Left kidney (tissue), 1 donor: ENCODE measurements at regions not wholly inside any gene's neighbourhood (a gene's known extent, or its start where the extent isn't known, plus 50 kb on each side); places are given as distances from the start of the nearest gene placed in this dataset.

Experiments
- DNase-seq: peaks from one replicate; pipeline ENCODE4 v3.0.0-alpha.2; 2013

DNA sequence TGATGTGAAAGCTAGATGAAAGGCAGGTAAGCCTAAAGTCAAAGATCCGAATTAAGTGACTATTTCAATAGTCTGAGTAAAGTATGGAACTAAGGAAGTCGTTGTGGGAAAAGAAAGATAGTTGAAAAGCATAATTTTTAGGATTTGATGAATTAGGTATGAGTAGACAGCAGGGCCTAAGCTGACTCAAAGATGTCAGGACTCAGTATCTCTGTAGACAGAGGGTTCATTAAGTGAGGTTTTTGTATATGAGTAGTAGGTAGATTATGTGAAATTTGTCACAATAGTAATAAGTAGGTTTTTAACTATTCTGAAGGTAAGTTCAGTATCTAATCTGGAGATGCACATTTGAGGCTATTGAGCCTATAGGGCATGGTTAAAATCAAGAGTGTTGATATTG is 196.4 kb downstream of the RASSF9 start:
- DNase-seq: no peak

DNA sequence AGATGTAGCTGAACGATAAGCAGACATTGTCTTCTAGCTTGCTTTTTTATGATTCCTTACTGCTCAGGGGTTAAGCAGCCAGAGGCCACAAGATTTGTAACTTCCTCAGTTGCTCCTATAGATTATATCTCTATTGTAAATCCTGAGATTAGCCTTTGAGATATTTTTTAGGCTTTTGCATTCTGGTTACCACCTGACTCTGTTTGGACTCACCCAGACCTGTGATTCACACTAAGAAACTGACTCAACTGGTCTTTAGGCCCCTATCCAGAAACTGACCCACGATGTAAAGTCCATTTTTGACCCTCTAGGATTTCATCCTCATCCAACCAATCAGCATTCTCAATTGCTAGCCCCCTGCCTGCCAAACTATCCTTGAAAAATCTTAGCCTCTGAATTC is 194.4 kb downstream of the RASSF9 start:
- no peak for DNase-seq

DNA sequence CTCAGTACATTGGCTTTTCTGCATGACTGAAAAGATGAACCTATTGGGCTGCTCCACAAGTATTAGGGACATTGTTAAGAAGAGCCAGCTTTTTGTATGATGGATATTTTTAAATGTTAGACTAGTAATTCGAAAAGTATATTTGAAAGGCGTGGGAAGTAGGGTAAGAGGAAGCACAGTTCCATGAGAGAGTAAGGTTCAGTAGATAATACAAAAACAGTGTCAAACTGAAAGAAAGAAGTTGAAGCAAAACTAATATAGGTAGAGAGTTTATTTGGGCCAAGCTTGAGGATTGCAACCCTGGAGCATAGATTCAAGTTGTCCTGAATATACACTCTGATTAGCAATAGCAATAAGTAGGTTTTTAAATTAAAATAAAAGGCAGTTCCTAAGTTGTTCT is 193.9 kb downstream of the RASSF9 start:
- DNase-seq: no peak

DNA sequence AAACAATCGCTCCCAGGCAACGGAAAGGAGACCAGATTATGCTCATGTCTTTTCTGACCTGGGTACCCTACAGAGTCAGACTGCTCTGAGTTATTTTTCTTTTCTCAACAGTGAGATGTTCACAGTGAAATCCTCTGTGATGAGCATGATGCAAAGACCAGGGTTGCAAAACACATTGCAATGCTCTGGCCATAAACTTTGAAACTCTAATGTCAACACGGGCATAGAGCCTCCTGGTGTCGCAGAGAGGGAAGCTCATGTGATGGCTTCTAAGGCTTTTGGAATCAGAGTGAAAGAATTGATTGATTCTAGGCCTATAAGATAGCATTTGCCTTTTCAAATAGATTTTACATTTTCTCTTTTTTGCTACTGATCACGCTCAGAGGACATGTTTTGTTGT is 193.4 kb downstream of the RASSF9 start:
- DNase-seq: no peak

DNA sequence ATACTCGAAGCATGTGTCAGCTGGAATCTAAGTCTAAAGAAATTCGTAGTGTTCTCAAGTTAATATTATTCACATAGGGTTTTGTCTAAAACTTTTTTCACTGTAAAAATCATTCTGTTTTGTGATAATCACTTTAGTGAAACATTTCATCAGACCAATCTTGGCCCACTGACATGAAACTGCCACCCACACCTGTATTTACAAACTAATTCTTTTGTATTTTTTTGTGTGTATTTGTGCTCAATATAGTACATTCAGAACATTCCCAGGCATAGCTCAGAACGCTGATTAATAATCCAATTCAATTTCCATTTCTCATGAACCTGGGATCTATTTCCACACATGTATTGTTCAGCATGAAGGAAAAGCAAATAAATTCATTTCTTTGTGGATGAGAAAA is 191.7 kb downstream of the RASSF9 start:
- DNase-seq: no peak

DNA sequence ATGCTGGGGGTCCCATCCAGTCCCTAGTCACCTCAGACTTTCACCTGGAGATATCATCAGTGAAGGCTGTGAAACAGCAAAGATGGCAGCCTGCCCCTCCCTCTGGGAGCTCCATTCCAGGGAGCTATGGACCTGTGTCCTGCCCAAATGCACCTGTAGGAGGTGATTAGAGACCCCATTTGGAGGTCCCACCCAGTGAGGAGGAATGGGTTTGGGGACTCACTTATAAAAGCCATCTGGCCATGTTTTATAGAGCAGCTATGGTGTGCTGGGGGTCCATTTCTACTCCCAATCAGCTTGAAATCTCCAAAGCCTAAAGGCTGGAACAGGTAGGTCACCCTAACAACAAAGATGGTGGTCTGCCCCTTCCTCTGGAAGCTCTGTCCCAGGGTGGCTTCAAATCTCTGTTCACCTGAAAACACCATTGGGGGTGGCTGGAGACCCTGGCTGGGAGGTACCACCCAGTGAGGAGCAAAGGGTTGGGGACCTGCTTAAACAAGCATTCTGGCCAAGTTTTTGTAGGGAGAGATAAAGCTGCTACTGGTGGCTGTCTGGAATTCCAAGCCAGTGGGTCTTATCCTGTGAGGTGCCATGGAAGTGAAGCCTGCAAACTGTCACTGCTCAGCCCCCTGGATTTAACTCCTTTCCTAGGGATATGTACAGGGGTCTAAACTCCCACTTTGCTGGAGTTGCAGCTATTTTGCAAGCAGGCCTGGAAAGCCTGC is 182.3 kb downstream of the RASSF9 start:
- DNase-seq: no peak

DNA sequence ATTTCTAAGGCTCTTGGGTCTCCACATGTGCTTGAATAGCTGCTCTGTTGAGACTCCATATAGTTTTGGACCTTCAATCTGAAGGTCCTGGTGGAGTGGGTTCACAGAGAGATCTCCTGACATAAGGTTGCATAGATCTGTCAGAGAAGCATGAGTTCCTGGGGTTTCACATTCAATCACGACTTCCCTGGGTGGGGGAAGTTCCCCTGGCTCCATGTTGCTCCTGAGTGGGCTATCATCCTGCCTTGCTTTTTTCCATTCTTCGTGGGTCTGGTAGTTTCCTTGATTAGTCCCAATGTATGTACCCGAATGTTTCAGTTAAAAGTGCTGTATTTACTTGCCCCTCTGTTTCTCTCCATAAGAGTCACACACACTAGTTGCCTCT is 181.8 kb downstream of the RASSF9 start:
- no peak for DNase-seq

DNA sequence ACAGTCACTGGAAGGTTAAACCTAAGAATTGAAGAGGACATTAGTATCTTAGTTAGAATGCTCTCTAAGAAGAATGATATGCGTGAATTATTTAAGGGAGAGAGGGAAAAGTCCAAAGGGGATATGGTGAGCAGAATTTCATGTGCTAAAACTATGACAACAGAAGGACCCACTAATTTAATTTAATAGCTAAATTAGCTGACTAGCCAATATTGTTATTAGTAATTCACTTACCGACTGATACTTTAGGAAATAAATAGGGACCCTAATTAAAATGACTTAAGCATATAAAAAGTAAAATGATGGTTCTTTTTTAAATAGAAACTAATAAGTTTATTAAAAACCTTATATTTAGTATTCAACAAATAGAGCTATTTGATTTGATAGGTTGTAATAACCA is 179.6 kb downstream of the RASSF9 start:
- DNase-seq: no peak

DNA sequence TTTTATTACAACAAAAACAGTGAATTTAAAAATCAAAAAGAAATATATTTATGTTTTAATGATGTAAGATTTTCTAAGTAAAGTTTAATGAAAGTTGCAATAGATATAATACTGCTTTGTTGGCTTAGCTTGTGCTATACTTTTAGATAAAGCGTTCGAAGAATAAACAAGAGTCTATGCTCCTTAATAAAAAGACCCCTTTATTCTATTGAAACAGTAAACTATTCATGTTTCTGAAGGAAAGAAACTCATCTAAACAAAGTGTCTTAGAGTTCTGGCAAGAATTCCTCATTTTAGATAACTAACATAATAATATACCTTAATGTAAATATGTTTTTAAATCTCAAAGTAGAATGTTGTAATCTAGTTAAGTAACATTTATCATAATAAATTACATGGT is 179.0 kb downstream of the RASSF9 start:
- DNase-seq: no peak

DNA sequence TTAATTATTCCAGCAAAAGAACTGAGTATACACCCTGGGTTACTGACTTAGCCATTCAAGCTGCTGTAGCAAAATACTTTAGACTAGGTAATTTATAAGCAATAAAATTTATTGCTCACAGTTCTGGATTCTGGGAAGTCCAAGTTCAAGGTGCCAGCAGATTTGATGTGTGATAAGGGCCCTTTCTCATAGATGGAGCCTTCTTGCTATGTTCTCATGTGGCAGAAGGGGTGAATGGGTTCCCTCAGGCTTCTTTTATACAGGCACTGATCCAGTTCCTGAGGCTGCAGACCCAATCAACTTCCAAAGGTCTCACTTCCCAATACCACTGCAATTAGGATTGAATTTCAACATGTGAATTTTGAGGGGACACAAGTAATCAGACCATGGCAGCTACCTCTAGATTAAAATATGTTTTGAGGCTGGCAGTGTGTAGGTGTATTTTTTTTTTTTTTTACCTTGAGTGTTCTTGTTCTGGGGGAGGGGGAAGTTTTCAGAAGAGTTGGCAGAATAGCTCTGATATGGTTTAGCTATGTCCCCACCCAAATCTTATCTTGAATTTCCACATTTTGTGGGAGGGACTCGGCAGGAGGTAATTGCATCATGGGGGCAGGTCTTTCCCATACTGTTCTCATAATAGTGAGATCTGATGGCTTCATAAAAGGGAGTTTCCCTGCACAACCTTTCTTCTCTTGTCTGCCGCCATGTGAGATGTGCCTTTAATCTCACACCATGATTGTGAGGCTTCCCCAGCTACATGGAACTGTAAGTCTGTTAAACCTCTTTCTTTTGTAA is 178.2 kb downstream of the RASSF9 start:
- DNase-seq: no peak

DNA sequence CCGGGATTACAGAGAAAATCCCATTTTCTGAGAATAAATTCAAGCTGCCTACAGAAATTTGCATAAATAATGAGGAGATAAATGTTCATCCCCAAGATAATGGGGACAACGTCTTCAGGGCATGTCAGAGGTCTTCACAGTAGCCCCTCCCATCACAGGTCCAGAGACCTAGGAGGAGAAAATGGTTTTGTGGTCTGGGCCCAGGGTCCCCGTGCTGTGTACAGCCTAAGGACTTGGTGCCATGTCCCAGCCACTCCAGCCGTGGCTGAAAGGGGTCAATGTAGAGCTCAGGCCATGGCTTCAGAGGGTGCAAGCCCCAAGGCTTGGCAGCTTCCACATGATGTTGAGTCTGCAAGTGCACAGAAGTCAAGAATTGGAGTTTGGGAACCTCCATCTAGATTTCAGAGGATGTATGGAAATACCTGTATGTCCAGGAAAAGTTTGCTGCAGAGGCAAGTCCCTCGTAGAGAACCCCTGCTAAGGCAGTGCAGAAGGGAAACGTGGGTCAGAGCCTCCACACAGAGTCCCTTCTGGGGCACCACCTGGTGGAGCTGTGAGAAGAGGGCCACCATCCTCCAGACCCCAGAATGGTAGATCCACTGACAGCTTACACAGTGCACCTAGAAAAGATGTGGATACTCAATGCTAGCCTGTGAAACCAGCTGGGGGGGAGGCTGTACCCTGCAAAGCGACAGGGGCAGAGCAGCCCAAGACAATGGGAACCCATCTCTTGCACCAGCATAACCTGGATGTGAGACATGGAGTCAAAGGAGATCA is 176.3 kb downstream of the RASSF9 start:
- DNase-seq: no peak

DNA sequence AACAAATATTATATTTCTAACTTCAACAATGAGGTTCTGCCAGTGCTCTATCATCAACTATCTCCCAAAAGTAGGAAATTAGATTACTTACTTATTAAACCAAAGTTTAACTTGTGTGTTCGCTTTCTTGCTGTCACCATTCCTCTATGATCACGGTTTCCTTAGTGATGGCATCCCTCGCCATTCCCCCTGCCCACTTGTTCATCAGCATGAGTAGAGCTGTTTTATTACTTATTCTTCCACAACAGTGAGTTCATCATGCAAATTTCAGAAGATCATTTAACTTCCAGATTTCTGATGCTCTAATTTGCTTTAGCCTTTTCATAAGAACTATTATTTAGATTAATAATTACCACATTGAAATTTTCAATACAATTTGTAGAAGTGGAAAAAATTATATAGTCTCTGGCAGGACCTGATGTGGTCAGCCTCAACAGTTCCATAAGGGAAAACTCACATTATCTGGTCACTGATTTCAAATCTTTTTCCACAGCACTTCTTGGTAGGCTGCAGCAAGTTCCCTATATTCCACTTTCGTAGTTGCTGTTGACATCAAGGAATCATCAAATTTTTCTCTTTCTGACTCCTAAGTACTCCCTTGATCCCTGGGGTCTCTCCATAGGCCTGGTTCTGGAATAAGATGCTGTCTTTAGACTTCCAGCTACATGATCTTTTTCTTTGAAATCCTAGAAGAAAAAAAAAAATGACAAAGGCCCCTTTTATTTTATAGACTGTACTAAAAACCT is 174.6 kb downstream of the RASSF9 start:
- no peak for DNase-seq

DNA sequence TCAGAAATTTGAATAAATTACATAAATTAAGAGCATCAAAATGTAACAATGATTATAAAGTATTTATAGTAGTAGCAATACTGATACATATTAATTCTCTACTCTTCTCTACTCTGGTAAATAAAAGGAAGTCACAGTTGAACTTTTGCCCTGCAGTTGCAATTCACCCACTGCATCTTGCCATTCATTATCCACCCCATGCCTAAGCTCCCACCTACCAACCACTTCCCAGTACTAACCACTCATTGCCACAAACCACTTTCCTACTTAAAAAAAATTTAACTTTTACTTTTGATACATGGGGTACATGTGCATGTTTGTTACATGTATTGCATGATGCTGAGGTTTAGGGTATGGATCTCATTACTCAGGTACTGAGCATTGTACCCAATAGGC is 174.0 kb downstream of the RASSF9 start:
- no peak for DNase-seq

DNA sequence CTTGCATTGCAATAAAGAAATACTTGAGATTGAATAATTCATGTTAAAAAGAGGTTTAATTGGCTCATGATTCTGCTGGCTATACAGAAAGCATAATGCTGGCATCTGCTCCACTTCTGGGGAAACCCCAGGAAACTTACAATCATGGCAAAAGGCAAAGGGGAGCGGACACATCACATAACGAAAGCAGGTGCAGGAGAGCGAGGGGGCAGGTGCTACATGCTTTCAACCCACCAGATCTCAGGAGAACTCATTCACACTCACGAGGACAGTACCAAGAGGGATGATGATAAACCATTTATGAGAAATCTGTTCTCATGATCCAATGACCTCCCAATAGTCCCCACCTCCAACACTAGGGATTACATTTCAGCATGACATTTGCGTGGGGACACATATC is 172.6 kb downstream of the RASSF9 start:
- DNase-seq: no peak

DNA sequence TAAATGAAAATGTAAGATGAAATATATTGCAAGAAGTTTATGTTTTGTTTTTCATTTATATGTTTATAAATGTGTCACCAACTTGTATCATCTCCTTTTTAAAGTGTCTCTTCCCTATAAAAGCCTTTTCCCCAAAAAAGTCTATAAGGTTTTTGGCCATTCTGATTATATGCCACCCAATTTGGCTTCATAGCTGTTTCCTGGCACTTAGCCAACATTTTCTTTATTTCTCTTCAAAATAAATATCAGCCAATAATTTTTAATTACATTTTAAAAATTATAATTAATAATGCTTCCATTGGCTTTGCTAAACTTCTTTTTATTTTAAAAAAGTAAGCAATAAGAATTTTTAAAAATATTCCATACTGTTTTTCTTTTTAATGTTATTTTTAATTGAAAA is 171.8 kb downstream of the RASSF9 start:
- DNase-seq: no peak

DNA sequence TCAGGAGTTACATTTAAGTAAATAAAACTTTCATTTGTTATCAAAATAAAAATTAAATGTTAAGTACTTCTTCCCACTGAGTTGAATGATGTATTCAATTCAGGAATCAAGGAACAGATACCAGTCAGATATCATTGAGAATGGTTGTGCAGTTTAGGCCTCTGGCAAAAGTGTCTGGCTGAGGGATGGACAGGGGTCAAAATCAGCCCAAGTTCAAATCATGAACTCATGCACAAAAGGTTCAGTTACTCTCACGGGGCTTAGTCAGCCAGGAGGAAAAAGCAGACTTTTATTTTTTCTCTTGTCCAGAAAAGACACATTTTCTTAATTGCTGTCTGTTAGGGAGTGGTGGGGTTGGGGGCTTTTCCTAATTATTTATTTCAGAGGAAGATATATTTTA is 166.3 kb downstream of the RASSF9 start:
- no peak for DNase-seq

DNA sequence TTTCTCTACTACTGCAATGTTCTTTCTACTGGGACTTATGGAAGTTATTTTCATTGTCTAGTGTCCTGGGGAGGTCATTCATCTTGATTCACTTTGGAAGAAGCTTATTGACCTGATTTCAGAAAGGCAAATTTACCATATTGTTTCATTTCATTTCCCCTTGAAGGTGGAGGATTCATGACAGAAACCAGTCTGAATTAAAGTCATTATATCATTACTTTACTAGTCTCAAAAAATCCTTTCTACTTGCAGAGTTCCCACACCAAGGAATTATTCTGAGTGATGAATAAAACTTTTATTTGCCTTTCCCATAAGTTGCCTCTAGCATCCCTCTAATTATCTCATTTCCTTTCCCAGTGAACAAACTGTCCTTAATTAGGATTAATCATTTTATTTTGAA is 163.8 kb downstream of the RASSF9 start:
- DNase-seq: no peak

DNA sequence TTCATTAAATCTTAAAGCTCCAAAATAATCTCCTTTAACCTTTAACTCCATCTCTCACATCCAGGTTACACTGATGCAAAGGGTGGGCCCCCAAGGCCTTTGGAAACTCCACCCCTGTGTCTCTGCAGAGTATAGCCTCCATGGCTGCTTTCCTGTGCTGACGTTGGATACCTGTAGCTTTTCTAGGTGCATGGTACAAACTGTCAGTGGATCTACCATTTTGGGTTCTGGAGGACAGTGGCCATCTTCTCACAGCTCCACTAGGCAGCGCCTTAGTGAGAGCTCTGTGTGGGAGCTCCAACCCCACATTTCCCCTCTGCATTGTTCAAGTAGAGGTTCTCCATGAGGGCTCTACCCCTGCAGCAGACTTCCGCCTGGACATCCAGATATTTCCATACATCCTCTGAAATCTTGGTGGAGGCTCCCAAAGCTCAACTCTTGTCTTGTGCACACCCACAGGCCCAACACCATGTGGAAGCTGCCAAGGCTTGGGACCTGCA is 162.2 kb downstream of the RASSF9 start:
- no peak for DNase-seq

DNA sequence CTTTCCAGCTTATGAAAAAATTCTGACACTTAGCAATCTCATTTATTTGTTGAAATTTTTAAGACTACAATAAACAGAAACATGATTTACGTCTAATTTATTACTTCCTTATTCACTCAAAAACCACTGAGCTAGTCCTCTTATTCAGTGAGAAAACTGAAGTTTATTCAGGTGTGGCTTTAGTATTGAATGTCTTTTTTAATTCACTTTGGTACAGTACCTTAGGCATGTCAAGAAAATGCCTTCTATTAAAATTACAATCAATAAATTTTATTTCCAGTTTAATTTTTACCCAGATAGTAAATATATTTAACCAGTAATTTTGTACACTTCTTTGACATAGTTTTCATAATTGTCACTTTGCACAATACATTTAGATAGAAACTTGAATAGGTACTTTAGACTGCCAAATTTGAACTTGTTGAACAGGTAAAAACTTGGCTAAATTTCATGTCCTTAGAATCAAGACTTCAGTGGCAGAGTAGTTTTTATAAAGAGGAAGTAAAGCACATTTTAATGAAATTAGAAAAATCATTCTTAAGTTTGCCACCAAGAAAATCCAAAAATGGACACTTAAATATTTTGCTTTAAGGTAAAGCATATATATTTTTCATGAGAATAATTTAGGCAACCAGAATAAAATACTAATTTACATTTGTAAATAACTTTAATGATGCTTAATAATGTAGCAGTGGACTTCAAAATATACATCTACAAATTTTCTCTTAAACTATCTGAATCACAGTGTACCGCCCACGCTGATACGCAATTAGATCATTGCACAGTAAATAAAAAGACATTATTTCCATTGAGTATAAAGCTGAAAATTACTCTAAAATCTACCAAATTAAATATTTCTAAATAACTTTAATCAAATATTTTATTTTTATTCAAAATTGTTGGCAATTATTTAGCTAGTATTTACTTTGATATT is 159.1 kb downstream of the RASSF9 start:
- no peak for DNase-seq

DNA sequence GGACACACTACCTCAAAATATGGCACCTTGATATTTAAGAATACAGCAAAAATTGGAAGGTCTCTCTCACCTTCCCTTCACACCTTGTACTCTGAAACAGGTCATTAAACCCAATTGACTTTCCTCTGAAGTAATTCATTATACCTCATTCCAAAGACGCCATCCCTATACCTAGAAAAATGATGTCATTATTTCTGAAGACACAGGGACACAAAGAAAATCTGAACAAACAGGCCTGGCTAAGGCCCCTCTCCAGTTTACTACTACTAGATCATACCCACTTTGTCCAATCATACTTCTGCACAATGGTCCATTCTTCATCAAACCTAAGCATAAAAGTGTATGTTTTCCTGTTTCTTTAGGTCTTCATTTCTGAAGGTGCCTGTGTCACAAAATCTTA is 156.9 kb downstream of the RASSF9 start:
- no peak for DNase-seq

DNA sequence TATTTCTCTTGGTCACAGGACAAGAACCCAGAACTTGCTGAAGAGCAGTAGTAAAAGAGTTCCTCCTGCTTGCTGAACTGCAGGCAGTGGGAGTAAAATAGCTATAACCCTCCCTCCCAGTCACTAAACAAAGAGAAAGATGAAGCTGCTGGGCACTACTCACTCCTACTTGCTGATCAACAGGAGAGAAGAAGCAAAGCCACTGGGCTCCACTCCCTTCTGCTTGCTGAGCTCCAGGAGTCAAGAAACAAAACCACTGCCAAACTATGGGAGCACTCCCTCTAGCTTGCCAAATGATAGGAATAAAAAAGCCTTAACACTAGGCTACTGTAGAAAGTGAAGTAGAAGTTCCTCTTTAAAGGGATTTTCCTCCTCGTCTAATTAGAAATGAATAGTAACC is 155.3 kb downstream of the RASSF9 start:
- DNase-seq: no peak
